Hepatocyte (in vitro differentiated cells): ENCODE measurements at regions not wholly inside any gene's neighbourhood (a gene's known extent, or its start where the extent isn't known, plus 50 kb on each side); places are given as distances from the start of the nearest gene placed in this dataset.
A peak's percentile ranks its signal among the peaks of the same experiment; 100 is the strongest.
"Not testable (repeated sequence)": the region's sequence is repeated elsewhere in the genome, so short reads cannot be mapped to it uniquely, and the experiment has no call there.

Experiments
- DNase-seq: peaks from one replicate; pipeline ENCODE4 v3.0.0-alpha.2; 2016; ENCODE audit warnings: low spot score
- H2AFZ ChIP-seq: fragments of 200-600 bp; sonication (generic); 2 replicates; pipeline ENCODE4 v1.6.0; 2016; ENCODE audit warnings: antibody characterized with exemption, mild to moderate bottlenecking
- H3K27ac ChIP-seq: fragments of 200-600 bp; sonication (generic); 2 replicates; pipeline ENCODE4 v1.5.1; 2016; ENCODE audit warnings: mild to moderate bottlenecking
- H3K27me3 ChIP-seq: fragments of 200-600 bp; sonication (generic); 2 replicates; pipeline ENCODE4 v1.6.1; 2016
- H3K36me3 ChIP-seq: fragments of 200-600 bp; sonication (generic); replicated peaks from 2 replicates; pipeline ENCODE4 v1.5.1; 2016; ENCODE audit warnings: low read depth; ENCODE audit not compliant: insufficient read depth
- H3K4me1 ChIP-seq: fragments of 200-600 bp; sonication (generic); 2 replicates; pipeline ENCODE4 v1.5.1; 2016; ENCODE audit warnings: mild to moderate bottlenecking, moderate library complexity; ENCODE audit not compliant: insufficient read depth
- H3K4me2 ChIP-seq: fragments of 200-600 bp; sonication (generic); 2 replicates; pipeline ENCODE4 v1.6.0; 2016
- H3K4me3 ChIP-seq: fragments of 200-600 bp; sonication (generic); 2 replicates; pipeline ENCODE4 v1.5.1; 2016; ENCODE audit warnings: mild to moderate bottlenecking
- H3K79me2 ChIP-seq: fragments of 200-600 bp; sonication (generic); 2 replicates; pipeline ENCODE4 v1.6.0; 2017; ENCODE audit warnings: mild to moderate bottlenecking
- H3K9me2 ChIP-seq: fragments of 200-600 bp; sonication (generic); replicated peaks from 2 replicates; pipeline ENCODE4 v1.6.0; 2017; ENCODE audit warnings: mild to moderate bottlenecking; ENCODE audit not compliant: insufficient read depth
- H3K9me3 ChIP-seq: fragments of 200-600 bp; sonication (generic); 2 replicates; pipeline ENCODE4 v1.5.1; 2016; ENCODE audit warnings: low read depth, mild to moderate bottlenecking
- H4K20me1 ChIP-seq: fragments of 200-600 bp; sonication (generic); 2 replicates; pipeline ENCODE4 v1.6.0; 2016; ENCODE audit warnings: mild to moderate bottlenecking; ENCODE audit not compliant: insufficient read depth, poor library complexity, severe bottlenecking
- EZH2 ChIP-seq: fragments of 200-600 bp; sonication (generic); IDR thresholded peaks from 2 replicates; pipeline ENCODE4 v1.6.1; 2016; ENCODE audit warnings: antibody characterized with exemption, mild to moderate bottlenecking, borderline replicate concordance
- EZH2phosphoT487 ChIP-seq: fragments of 200-600 bp; sonication (generic); IDR thresholded peaks from one replicate; pipeline ENCODE4 v1.6.1; 2018; ENCODE audit warnings: antibody characterized with exemption, mild to moderate bottlenecking, low read depth, moderate library complexity; ENCODE audit not compliant: unreplicated experiment, severe bottlenecking
- WGBS: methylation state at CpG from one replicate; pipeline ENCODE4 v1.1.6; 2016; ENCODE audit warnings: low lambda C conversion rate; ENCODE audit errors: missing lambda C conversion rate; 5-methylcytosine and 5-hydroxymethylcytosine counted together
- TF ChIP-seq, protein P1 (sequence below): fragments of 200-600 bp; sonication (generic); IDR thresholded peaks from 2 replicates; pipeline ENCODE4 v1.5.1; 2016; ENCODE audit warnings: antibody characterized with exemption, mild to moderate bottlenecking; ENCODE audit not compliant: poor library complexity

DNA sequence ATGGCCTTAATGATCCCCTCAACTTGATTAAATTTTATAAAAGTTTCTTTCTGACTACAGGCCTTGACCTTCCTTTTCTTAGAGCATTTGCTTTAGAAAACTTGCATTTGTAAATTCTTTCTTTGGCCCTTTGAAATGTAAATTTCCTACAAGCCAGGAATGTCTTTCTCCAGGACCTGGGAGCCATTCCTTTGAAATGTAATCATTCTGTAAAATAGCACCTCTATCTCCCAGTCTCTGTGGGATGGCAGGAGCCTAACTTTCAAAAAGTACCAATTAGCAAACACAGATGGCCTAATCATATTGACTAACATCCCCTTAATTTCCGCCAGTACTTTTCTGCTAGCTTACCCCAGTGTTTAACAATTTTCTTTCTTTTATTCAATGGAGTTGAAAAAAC is 1394.2 kb upstream of the ATXN8OS start:
- Histone ChIP-seq H3K27ac (no peak overlapping the region), H3K9me2 (no peaks in the 10 kb centered on the region), H3K27me3 (no peaks in the 10 kb centered on the region), H3K4me1 (no peaks in the 10 kb centered on the region), H4K20me1 (no peaks in the 10 kb centered on the region), H3K9me3 (no peaks in the 10 kb centered on the region), H3K4me2 (no peak overlapping the region), H3K4me3 (no peak overlapping the region), H2AFZ (peak overlapping the region; percentile 23), H3K79me2 (no peaks in the 10 kb centered on the region), H3K36me3 (no peaks in the 10 kb centered on the region)
- WGBS: 81% methylated on average over 1 of the region's 1 CpG
- DNase-seq: no peak
- TF ChIP-seq EZH2: no peak
- TF ChIP-seq, protein P1, sequence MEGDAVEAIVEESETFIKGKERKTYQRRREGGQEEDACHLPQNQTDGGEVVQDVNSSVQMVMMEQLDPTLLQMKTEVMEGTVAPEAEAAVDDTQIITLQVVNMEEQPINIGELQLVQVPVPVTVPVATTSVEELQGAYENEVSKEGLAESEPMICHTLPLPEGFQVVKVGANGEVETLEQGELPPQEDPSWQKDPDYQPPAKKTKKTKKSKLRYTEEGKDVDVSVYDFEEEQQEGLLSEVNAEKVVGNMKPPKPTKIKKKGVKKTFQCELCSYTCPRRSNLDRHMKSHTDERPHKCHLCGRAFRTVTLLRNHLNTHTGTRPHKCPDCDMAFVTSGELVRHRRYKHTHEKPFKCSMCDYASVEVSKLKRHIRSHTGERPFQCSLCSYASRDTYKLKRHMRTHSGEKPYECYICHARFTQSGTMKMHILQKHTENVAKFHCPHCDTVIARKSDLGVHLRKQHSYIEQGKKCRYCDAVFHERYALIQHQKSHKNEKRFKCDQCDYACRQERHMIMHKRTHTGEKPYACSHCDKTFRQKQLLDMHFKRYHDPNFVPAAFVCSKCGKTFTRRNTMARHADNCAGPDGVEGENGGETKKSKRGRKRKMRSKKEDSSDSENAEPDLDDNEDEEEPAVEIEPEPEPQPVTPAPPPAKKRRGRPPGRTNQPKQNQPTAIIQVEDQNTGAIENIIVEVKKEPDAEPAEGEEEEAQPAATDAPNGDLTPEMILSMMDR: no peak
- no peak for TF ChIP-seq EZH2phosphoT487

DNA sequence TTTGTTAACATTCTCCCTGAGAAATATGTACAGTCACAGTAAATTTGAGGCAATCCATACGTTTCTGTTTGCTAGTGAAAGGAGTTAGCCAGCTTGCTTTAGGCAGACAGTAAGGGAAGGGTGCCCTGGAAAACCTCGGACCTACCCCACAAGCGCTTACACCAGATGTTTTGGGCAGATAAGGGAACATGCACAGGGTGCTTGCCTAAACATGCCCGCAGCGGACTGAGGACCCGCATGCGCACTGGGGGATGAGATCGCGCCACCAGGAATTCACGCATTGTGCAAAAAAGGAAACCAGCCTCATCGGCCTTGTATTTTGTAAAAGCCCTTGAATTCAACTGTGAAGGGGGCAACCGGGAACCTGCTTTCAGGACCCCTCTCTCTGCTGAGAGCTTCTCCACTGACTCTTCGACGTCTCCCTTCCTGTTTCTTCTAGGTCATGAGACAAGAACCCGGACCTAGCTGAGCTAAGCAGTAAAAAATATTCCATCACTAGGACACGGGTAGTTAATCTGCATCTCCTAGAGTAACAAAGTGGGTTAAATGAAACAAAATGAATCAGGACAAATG is 1399.2 kb upstream of the ATXN8OS start:
- Histone ChIP-seq H3K36me3 (no peaks in the 10 kb centered on the region), H3K9me3 (peaks cover 5% of the 10 kb centered on the region), H3K4me2 (no peak overlapping the region), H3K27me3 (no peaks in the 10 kb centered on the region), H3K9me2 (no peaks in the 10 kb centered on the region), H4K20me1 (no peaks in the 10 kb centered on the region), H2AFZ (no peak overlapping the region), H3K4me1 (no peaks in the 10 kb centered on the region), H3K27ac (no peak overlapping the region), H3K4me3 (no peak overlapping the region), H3K79me2 (no peaks in the 10 kb centered on the region)
- WGBS: 81% methylated on average over 16 of the region's 16 CpGs
- no peak for DNase-seq
- TF ChIP-seq, protein P1: no peak
- TF ChIP-seq EZH2 (no peak), EZH2phosphoT487 (no peak)

DNA sequence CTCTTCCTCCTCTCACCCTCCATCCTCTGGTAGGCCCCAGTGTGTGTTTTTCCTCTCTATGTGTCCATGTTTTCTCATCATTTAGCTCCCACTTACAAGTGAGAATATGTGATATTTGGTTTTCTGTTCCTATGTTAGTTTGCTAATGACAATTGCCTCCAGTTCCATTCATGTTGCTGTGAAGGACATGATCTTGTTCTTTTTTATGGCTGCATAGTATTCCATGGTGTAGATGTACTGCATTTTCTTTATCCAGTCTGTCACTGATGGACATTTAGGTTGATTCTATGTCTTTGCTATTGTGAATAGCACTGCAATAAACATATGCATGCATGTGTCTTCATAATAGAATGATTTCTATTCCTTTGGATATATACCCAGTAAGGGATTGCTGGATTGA is 1401.6 kb upstream of the ATXN8OS start:
- H3K79me2 ChIP-seq, H3K36me3 ChIP-seq, H3K27ac ChIP-seq, H4K20me1 ChIP-seq, H3K4me3 ChIP-seq, H2AFZ ChIP-seq, H3K9me2 ChIP-seq, H3K4me1 ChIP-seq, H3K9me3 ChIP-seq, H3K27me3 ChIP-seq, DNase-seq, H3K4me2 ChIP-seq: not testable (repeated sequence)

DNA sequence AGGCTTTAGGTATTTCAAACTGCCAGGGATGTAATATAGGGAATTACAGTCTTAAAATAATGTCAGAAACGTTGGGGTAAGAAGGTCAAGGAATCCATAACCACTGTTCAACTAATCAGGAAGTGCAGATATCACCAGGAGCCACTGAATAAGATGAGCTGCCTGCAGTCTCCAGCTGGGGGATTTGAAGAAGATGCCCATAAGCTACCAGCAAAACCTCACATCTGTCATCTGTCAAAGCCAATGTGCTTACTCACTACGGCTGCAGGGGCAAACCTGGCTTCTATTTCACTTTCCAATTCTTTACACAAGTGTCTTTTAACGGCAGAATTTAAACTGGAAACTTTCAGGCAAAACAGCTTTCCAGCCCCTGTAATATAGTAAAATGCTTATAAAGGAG is 1410.1 kb upstream of the ATXN8OS start:
- no peak overlapping the region for H3K27ac ChIP-seq
- TF ChIP-seq, protein P1: no peak
- no peak for TF ChIP-seq EZH2
- TF ChIP-seq EZH2phosphoT487: no peak
- no peaks in the 10 kb centered on the region for H3K79me2 ChIP-seq
- no peaks in the 10 kb centered on the region for H3K36me3 ChIP-seq
- no peaks in the 10 kb centered on the region for H3K4me1 ChIP-seq
- DNase-seq: peak; percentile 10
- H3K4me2 ChIP-seq: peak overlapping the region; percentile 15
- no peaks in the 10 kb centered on the region for H3K27me3 ChIP-seq
- no peak overlapping the region for H3K4me3 ChIP-seq
- peak overlapping the region; percentile 36 for H2AFZ ChIP-seq
- H3K9me2 ChIP-seq: no peaks in the 10 kb centered on the region
- 40% methylated on average over 3 of the region's 3 CpGs for WGBS
- H4K20me1 ChIP-seq: no peaks in the 10 kb centered on the region
- no peaks in the 10 kb centered on the region for H3K9me3 ChIP-seq
